ENCODE measurements at regions not wholly inside any gene's neighbourhood (a gene's known extent, or its start where the extent isn't known, plus 50 kb on each side); places are given as distances from the start of the nearest gene placed in this dataset.

GRCh38 chr17:71237903-71238538, 882.8 kb upstream of the SOX9 start:
- FAIRE-seq: no peak
- BruUV-seq (replicated peaks): no TSS peak
- ChIA-PET POLR2A (no interaction called here), CTCF (no interaction called here)
- Histone ChIP-seq H3K9me3 (replicated peaks; ENCODE audit: control insufficient read depth, insufficient read depth, low read length) (peaks cover 2% of the 10 kb centered on the region), H3K4me1 (ENCODE audit: control insufficient read depth, extremely low read depth, insufficient read depth, low read length) (no peaks in the 10 kb centered on the region), H3K36me3 (ENCODE audit: control insufficient read depth in 2 of 2, extremely low read depth in 1 of 2, insufficient read depth in 2 of 2, low read length in 2 of 2) (no peaks in the 10 kb centered on the region), H2AFZ (ENCODE audit: low read depth, low read length) (no peak overlapping the region), H3K79me2 (ENCODE audit: control insufficient read depth, insufficient read depth, low read length) (no peaks in the 10 kb centered on the region), H3K9me1 (replicated peaks; ENCODE audit: control insufficient read depth, extremely low read depth, insufficient read depth, low read length) (no peaks in the 10 kb centered on the region), H4K20me1 (replicated peaks; ENCODE audit: control insufficient read depth, extremely low read depth, insufficient read depth, low read length) (no peaks in the 10 kb centered on the region), H3K4me3 (replicated peaks in 1 of 3; ENCODE audit: insufficient read depth in 1 of 3, low read depth in 1 of 3, low read length in 3 of 3) (no peak overlapping the region), H3K27ac (ENCODE audit: insufficient read depth, low read depth, low read length) (no peak overlapping the region), H3K4me2 (ENCODE audit: insufficient read depth, low read length) (no peak overlapping the region), H3K9ac (replicated peaks; ENCODE audit: extremely low read depth, insufficient read depth, low read length) (no peak overlapping the region), H3K27me3 (ENCODE audit: control insufficient read depth in 2 of 2, insufficient read depth in 2 of 2, low read length in 2 of 2) (no peaks in the 10 kb centered on the region)
- intact Hi-C loops (cut with micrococcal nuclease): no loop called here
- dilution Hi-C loops (cut with MboI; ENCODE audit: extremely low pct_ligation_motif_present, low sequenced_read_pairs): no loop called here
- no peak for DNase-seq (ENCODE audit: low read depth, low spot score)
- TF ChIP-seq EZH2 (IDR thresholded peaks at IDR 0.05; ENCODE audit: borderline replicate concordance, low read depth, low read length, severe bottlenecking): no peak
- TF ChIP-seq POLR2AphosphoS5 (IDR thresholded peaks at IDR 0.05; ENCODE audit: insufficient read depth, low read depth, low read length): no peak
- no peak for TF ChIP-seq GATA2 (IDR thresholded peaks at IDR 0.05; ENCODE audit: insufficient read depth, insufficient read length, low read depth, low read length)
- no peak for TF ChIP-seq MYC (IDR thresholded peaks at IDR 0.05; ENCODE audit: low read depth, low read length)
- TF ChIP-seq MAX (IDR thresholded peaks at IDR 0.05; ENCODE audit: insufficient read depth, insufficient read length): no peak
- no peak for TF ChIP-seq CTCF (IDR thresholded peaks at IDR 0.05; ENCODE audit: extremely low read depth in 1 of 2, insufficient read depth in 1 of 2, low read depth in 1 of 2, low read length in 2 of 2)
- no peak for TF ChIP-seq POLR2A (IDR thresholded peaks at IDR 0.05; ENCODE audit: low read depth, low read length)
- no peak for TF ChIP-seq FOS (IDR thresholded peaks at IDR 0.05; ENCODE audit: borderline replicate concordance, insufficient read depth, low read length)
- no peak for TF ChIP-seq JUN (IDR thresholded peaks at IDR 0.05; ENCODE audit: borderline replicate concordance, insufficient read depth, insufficient read length, low read depth)

Data from endothelial cell of umbilical vein (primary cell).